ENCODE measurements at regions not wholly inside any gene's neighbourhood (a gene's known extent, or its start where the extent isn't known, plus 50 kb on each side); places are given as distances from the start of the nearest gene placed in this dataset.

GRCh38 chr14:57071639-57072038 lies 197.1 kb downstream of the EXOC5 start:
- Histone ChIP-seq H4K20me1 (ENCODE audit: insufficient read depth, low read depth, low read length) (no peaks in the 10 kb centered on the region), H3K9ac (ENCODE audit: low read length) (no peak overlapping the region), H3K9me3 (ENCODE audit: low read length) (no peaks in the 10 kb centered on the region), H3K36me3 (ENCODE audit: insufficient read depth, low read length) (no peaks in the 10 kb centered on the region), H3K9me2 (replicated peaks; ENCODE audit: insufficient read depth, low read length) (no peaks in the 10 kb centered on the region), H3K4me3 (ENCODE audit: low read length) (no peak overlapping the region), H2AFZ (ENCODE audit: low read length) (no peak overlapping the region), H3K27me3 (ENCODE audit: low read length) (no peaks in the 10 kb centered on the region), H3K27ac (ENCODE audit: low read length) (no peak overlapping the region), H3K4me2 (ENCODE audit: low read depth, low read length, poor library complexity, severe bottlenecking) (no peak overlapping the region), H3K4me1 (ENCODE audit: low read length) (no peaks in the 10 kb centered on the region), H3K79me2 (ENCODE audit: low read length) (no peaks in the 10 kb centered on the region)
- no peak for DNase-seq

- no peak overlapping the region for H3K4me3 ChIP-seq (ENCODE audit: low read length)
- H3K4me2 ChIP-seq (ENCODE audit: low read depth, low read length, poor library complexity, severe bottlenecking) = no peak overlapping the region
- H3K9ac ChIP-seq (ENCODE audit: low read length) = no peak overlapping the region
- no peaks in the 10 kb centered on the region for H3K9me2 ChIP-seq (replicated peaks; ENCODE audit: insufficient read depth, low read length)
- no peaks in the 10 kb centered on the region for H3K27me3 ChIP-seq (ENCODE audit: low read length)
- H4K20me1 ChIP-seq (ENCODE audit: insufficient read depth, low read depth, low read length) = no peaks in the 10 kb centered on the region
- no peaks in the 10 kb centered on the region for H3K79me2 ChIP-seq (ENCODE audit: low read length)
- H3K27ac ChIP-seq (ENCODE audit: low read length) = no peak overlapping the region
- no peak overlapping the region for H2AFZ ChIP-seq (ENCODE audit: low read length)
- no peak for DNase-seq
- H3K9me3 ChIP-seq (ENCODE audit: low read length) = no peaks in the 10 kb centered on the region
- H3K36me3 ChIP-seq (ENCODE audit: insufficient read depth, low read length) = no peaks in the 10 kb centered on the region
- H3K4me1 ChIP-seq (ENCODE audit: low read length) = no peaks in the 10 kb centered on the region
These were observed 199.0 kb downstream of the EXOC5 start for GRCh38 chr14:57069702-57070101.

GRCh38 chr14:57068511-57068910 lies 200.2 kb downstream of the EXOC5 start:
- no peak overlapping the region for H3K27ac ChIP-seq (ENCODE audit: low read length)
- H2AFZ ChIP-seq (ENCODE audit: low read length) = no peak overlapping the region
- no peaks in the 10 kb centered on the region for H3K9me2 ChIP-seq (replicated peaks; ENCODE audit: insufficient read depth, low read length)
- no peaks in the 10 kb centered on the region for H3K27me3 ChIP-seq (ENCODE audit: low read length)
- no peaks in the 10 kb centered on the region for H3K79me2 ChIP-seq (ENCODE audit: low read length)
- no peaks in the 10 kb centered on the region for H4K20me1 ChIP-seq (ENCODE audit: insufficient read depth, low read depth, low read length)
- H3K4me3 ChIP-seq (ENCODE audit: low read length) = no peak overlapping the region
- H3K9me3 ChIP-seq (ENCODE audit: low read length) = no peaks in the 10 kb centered on the region
- no peak overlapping the region for H3K9ac ChIP-seq (ENCODE audit: low read length)
- no peaks in the 10 kb centered on the region for H3K36me3 ChIP-seq (ENCODE audit: insufficient read depth, low read length)
- no peak for DNase-seq
- H3K4me2 ChIP-seq (ENCODE audit: low read depth, low read length, poor library complexity, severe bottlenecking) = no peak overlapping the region
- H3K4me1 ChIP-seq (ENCODE audit: low read length) = no peaks in the 10 kb centered on the region

- Histone ChIP-seq H3K4me1 (ENCODE audit: low read length) (no peaks in the 10 kb centered on the region), H3K27me3 (ENCODE audit: low read length) (no peaks in the 10 kb centered on the region), H4K20me1 (ENCODE audit: insufficient read depth, low read depth, low read length) (no peaks in the 10 kb centered on the region), H2AFZ (ENCODE audit: low read length) (no peak overlapping the region), H3K9me3 (ENCODE audit: low read length) (no peaks in the 10 kb centered on the region), H3K4me2 (ENCODE audit: low read depth, low read length, poor library complexity, severe bottlenecking) (no peak overlapping the region), H3K4me3 (ENCODE audit: low read length) (no peak overlapping the region), H3K79me2 (ENCODE audit: low read length) (no peaks in the 10 kb centered on the region), H3K9ac (ENCODE audit: low read length) (no peak overlapping the region), H3K9me2 (replicated peaks; ENCODE audit: insufficient read depth, low read length) (no peaks in the 10 kb centered on the region), H3K27ac (ENCODE audit: low read length) (no peak overlapping the region), H3K36me3 (ENCODE audit: insufficient read depth, low read length) (no peaks in the 10 kb centered on the region)
- peak; percentile 82 for DNase-seq
These were observed 201.7 kb downstream of the EXOC5 start for GRCh38 chr14:57066887-57067513.

- no peak overlapping the region for H3K4me3 ChIP-seq (ENCODE audit: low read length)
- no peaks in the 10 kb centered on the region for H3K27me3 ChIP-seq (ENCODE audit: low read length)
- H3K27ac ChIP-seq (ENCODE audit: low read length) = no peak overlapping the region
- no peak overlapping the region for H3K4me2 ChIP-seq (ENCODE audit: low read depth, low read length, poor library complexity, severe bottlenecking)
- no peak overlapping the region for H2AFZ ChIP-seq (ENCODE audit: low read length)
- H3K36me3 ChIP-seq (ENCODE audit: insufficient read depth, low read length) = no peaks in the 10 kb centered on the region
- no peaks in the 10 kb centered on the region for H3K79me2 ChIP-seq (ENCODE audit: low read length)
- H3K9me3 ChIP-seq (ENCODE audit: low read length) = no peaks in the 10 kb centered on the region
- no peak for DNase-seq
- no peaks in the 10 kb centered on the region for H3K4me1 ChIP-seq (ENCODE audit: low read length)
- H3K9ac ChIP-seq (ENCODE audit: low read length) = no peak overlapping the region
- H3K9me2 ChIP-seq (replicated peaks; ENCODE audit: insufficient read depth, low read length) = no peaks in the 10 kb centered on the region
- H4K20me1 ChIP-seq (ENCODE audit: insufficient read depth, low read depth, low read length) = no peaks in the 10 kb centered on the region
These were observed 202.2 kb downstream of the EXOC5 start for GRCh38 chr14:57066463-57066862.

- H3K4me1 ChIP-seq (ENCODE audit: low read length) = no peaks in the 10 kb centered on the region
- no peaks in the 10 kb centered on the region for H3K9me2 ChIP-seq (replicated peaks; ENCODE audit: insufficient read depth, low read length)
- H3K36me3 ChIP-seq (ENCODE audit: insufficient read depth, low read length) = no peaks in the 10 kb centered on the region
- H3K4me3 ChIP-seq (ENCODE audit: low read length) = no peak overlapping the region
- H3K27ac ChIP-seq (ENCODE audit: low read length) = no peak overlapping the region
- H3K79me2 ChIP-seq (ENCODE audit: low read length) = no peaks in the 10 kb centered on the region
- H4K20me1 ChIP-seq (ENCODE audit: insufficient read depth, low read depth, low read length) = no peaks in the 10 kb centered on the region
- no peaks in the 10 kb centered on the region for H3K9me3 ChIP-seq (ENCODE audit: low read length)
- DNase-seq = no peak
- no peaks in the 10 kb centered on the region for H3K27me3 ChIP-seq (ENCODE audit: low read length)
- no peak overlapping the region for H3K9ac ChIP-seq (ENCODE audit: low read length)
- H2AFZ ChIP-seq (ENCODE audit: low read length) = no peak overlapping the region
- no peak overlapping the region for H3K4me2 ChIP-seq (ENCODE audit: low read depth, low read length, poor library complexity, severe bottlenecking)
These were observed 207.5 kb downstream of the EXOC5 start for GRCh38 chr14:57061009-57061711.

- H3K36me3 ChIP-seq (ENCODE audit: insufficient read depth, low read length) = no peaks in the 10 kb centered on the region
- no peak overlapping the region for H3K4me3 ChIP-seq (ENCODE audit: low read length)
- H3K4me1 ChIP-seq (ENCODE audit: low read length) = no peaks in the 10 kb centered on the region
- no peak overlapping the region for H3K4me2 ChIP-seq (ENCODE audit: low read depth, low read length, poor library complexity, severe bottlenecking)
- no peaks in the 10 kb centered on the region for H3K79me2 ChIP-seq (ENCODE audit: low read length)
- no peaks in the 10 kb centered on the region for H3K27me3 ChIP-seq (ENCODE audit: low read length)
- no peak overlapping the region for H2AFZ ChIP-seq (ENCODE audit: low read length)
- no peak overlapping the region for H3K9ac ChIP-seq (ENCODE audit: low read length)
- no peak for DNase-seq
- no peaks in the 10 kb centered on the region for H3K9me3 ChIP-seq (ENCODE audit: low read length)
- no peaks in the 10 kb centered on the region for H4K20me1 ChIP-seq (ENCODE audit: insufficient read depth, low read depth, low read length)
- no peaks in the 10 kb centered on the region for H3K9me2 ChIP-seq (replicated peaks; ENCODE audit: insufficient read depth, low read length)
- H3K27ac ChIP-seq (ENCODE audit: low read length) = no peak overlapping the region
These were observed 208.3 kb downstream of the EXOC5 start for GRCh38 chr14:57060276-57060955.

GRCh38 chr14:57058319-57058718 lies 210.4 kb downstream of the EXOC5 start:
- H3K4me2 ChIP-seq (ENCODE audit: low read depth, low read length, poor library complexity, severe bottlenecking) = no peak overlapping the region
- no peak overlapping the region for H3K27ac ChIP-seq (ENCODE audit: low read length)
- no peaks in the 10 kb centered on the region for H3K9me3 ChIP-seq (ENCODE audit: low read length)
- DNase-seq = no peak
- H4K20me1 ChIP-seq (ENCODE audit: insufficient read depth, low read depth, low read length) = no peaks in the 10 kb centered on the region
- H3K9ac ChIP-seq (ENCODE audit: low read length) = no peak overlapping the region
- no peaks in the 10 kb centered on the region for H3K36me3 ChIP-seq (ENCODE audit: insufficient read depth, low read length)
- H3K79me2 ChIP-seq (ENCODE audit: low read length) = no peaks in the 10 kb centered on the region
- no peak overlapping the region for H2AFZ ChIP-seq (ENCODE audit: low read length)
- no peaks in the 10 kb centered on the region for H3K4me1 ChIP-seq (ENCODE audit: low read length)
- no peaks in the 10 kb centered on the region for H3K27me3 ChIP-seq (ENCODE audit: low read length)
- no peaks in the 10 kb centered on the region for H3K9me2 ChIP-seq (replicated peaks; ENCODE audit: insufficient read depth, low read length)
- no peak overlapping the region for H3K4me3 ChIP-seq (ENCODE audit: low read length)

All from Karpas-422 (cell line).